ENCODE measurements at regions not wholly inside any gene's neighbourhood (a gene's known extent, or its start where the extent isn't known, plus 50 kb on each side); places are given as distances from the start of the nearest gene placed in this dataset.
"Not testable (repeated sequence)": the region's sequence is repeated elsewhere in the genome, so short reads cannot be mapped to it uniquely, and the experiment has no call there.

- TF ChIP-seq POLR2A (IDR thresholded peaks at IDR 0.05) = not testable (repeated sequence)
- TF ChIP-seq, protein P1, sequence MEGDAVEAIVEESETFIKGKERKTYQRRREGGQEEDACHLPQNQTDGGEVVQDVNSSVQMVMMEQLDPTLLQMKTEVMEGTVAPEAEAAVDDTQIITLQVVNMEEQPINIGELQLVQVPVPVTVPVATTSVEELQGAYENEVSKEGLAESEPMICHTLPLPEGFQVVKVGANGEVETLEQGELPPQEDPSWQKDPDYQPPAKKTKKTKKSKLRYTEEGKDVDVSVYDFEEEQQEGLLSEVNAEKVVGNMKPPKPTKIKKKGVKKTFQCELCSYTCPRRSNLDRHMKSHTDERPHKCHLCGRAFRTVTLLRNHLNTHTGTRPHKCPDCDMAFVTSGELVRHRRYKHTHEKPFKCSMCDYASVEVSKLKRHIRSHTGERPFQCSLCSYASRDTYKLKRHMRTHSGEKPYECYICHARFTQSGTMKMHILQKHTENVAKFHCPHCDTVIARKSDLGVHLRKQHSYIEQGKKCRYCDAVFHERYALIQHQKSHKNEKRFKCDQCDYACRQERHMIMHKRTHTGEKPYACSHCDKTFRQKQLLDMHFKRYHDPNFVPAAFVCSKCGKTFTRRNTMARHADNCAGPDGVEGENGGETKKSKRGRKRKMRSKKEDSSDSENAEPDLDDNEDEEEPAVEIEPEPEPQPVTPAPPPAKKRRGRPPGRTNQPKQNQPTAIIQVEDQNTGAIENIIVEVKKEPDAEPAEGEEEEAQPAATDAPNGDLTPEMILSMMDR (IDR thresholded peaks at IDR 0.05) = not testable (repeated sequence)
Observed at GRCh38 chr6:71097264-71097663, 140.4 kb upstream of the B3GAT2 start.

All from lower leg skin (tissue), 3 donors.